DMS79 treated with DMSO at 0.1 percent for 48 hours (cell line): ENCODE measurements at regions not wholly inside any gene's neighbourhood (a gene's known extent, or its start where the extent isn't known, plus 50 kb on each side); places are given as distances from the start of the nearest gene placed in this dataset.

ENCODE experiments used
- DNase-seq: peaks from one replicate; lab custom pipeline; 2025; lab: John Stamatoyannopoulos, UW

DNA sequence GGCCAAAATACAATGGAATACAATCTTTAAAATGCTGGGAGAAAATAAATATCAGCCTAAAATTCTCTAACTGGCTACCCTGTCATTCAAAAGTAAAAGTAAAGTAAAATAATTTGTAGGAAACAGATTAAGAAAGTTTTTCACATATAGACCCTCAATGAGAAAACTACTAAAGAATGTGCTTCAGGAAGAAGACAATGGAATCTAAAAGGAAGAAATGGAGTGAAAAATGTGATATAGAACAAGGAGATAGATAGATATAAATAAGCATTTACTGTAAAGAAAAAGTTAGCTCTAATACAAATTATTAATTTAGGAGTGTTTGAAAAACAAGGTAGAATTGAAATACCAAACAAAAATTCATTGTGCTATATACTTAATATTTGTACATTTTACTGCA, 368.6 kb upstream of the MPDZ start:
- no peak for DNase-seq

DNA sequence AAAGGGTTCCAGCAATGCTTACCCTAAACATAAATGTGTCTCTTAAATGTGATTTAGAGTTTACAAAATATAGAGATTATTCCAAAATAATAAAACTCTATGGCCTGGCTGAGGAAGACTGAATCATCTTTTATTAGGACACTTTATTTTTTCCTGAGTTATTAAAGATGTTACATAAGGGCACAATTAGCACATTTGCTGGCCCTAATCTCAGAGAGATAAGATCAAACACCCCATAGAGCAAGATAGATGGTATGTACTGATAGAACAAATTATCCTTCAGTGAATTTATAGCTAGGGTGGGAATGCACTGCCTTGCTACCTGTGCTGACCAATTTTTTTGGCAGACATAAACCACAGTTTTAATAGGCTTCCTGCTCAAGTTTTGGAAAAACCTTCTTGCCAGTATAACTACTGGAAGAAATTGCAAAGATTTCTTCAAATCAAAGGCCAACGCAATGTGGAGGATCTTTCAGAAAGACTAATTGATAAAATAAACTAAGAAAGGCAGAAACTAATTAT, 367.1 kb upstream of the MPDZ start:
- DNase-seq: no peak

DNA sequence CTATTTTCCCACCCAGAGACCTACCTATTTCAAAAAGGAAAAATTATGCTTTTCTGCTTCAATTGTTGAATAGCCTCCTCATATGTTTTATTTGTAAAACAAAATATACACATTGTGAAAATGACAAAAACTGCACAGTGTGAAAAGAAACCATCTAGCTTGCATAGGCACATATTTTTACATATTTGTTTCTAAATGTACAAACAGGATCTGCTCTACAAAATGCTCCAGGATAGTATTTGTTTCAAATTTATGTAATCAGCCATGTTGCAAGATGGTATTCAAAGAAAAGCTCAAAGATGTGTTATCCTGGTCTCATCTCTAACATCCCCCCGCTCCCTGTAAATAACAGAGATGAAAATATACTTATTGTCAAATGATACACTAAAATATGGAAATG, 366.1 kb upstream of the MPDZ start:
- DNase-seq: no peak

DNA sequence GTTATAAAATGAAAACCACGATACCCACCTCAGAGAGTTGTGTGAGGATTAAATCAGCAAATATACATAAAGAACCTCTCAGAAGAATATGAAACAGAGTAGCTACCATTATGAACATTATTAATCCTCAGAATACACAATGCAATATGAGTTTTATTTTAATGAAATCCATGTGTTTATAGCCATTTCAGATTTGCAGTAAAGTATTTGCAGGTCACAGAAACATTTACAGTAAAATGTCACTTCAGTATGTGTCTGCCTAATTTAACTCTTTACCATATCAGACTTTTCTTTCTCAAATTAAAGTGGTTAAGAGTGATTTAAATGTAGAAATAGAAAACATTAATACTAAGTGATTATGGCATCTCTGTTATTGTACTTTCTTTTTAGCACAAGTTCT, 365.2 kb upstream of the MPDZ start:
- no peak for DNase-seq

DNA sequence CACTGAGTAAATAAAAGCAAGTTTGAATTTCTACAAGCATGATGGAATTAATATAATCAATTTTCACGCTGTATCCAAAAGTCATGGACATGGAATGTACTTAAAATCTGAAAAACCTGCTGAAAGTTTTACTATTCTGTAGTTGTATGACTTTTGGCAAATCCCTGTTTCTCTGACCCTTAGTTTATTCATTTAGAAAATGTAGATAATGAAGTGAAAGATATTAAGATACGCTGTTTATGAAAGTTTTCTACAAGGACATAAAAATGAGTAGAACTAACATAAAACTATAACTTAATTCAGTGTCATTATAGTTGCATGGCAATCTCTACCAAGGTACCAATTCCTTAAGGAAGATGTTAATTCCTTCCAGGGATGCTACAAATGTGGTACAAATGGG, 363.2 kb upstream of the MPDZ start:
- DNase-seq: no peak

DNA sequence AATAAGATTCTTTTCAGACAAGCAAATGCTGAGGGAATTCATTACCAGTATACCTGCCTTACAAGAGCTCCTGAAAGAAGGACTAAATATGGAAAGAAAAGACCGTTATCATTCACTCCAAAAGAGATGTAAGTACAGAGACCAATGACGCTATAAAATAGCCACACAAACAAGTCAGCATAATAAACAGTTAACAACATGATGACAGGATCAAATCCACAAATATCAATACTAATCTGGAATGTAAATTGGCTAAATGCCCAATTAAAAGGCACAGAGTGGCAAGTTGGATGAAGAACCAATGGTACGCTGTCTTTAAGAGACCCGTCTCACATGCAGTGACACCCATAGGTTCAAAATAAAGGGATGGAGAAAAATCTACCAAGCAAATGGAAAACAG, 349.6 kb upstream of the MPDZ start:
- no peak for DNase-seq

DNA sequence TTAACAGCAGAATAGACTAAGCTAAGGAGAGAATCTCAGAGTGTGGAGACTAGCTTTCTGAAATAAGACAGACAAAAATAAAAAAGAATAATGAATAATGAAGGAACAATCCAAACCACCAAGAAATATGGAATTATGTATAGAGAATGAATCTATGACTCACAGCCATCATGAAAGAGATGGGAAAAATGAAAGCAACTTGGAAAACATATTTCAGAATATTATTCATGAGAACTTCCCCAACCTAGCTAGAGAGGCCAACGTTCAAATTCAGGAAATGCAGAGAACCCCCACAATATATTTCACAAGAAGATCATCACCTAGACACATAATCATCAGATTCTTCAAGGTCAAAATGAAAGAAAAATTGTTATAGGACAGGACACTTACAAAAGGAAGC, 349.0 kb upstream of the MPDZ start:
- no peak for DNase-seq

DNA sequence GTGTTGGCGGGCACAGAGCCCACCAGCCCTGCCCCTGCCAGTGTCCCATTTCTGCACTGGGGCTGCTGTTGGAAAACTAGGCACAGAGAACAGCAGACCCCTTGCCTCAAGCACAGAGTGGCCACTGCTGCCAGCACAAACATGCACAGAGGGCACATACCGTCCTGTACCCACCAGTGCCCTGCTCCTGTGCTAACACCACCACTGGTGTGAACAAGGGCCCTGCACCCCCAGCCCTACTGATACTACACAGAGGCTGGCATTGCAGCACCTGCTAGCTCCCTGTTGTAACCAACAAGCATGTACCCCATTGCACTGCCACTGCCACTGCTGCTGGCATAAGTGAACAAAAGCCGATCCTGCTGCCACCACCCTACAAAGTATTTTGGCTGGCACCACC, 348.0 kb upstream of the MPDZ start:
- DNase-seq: no peak

DNA sequence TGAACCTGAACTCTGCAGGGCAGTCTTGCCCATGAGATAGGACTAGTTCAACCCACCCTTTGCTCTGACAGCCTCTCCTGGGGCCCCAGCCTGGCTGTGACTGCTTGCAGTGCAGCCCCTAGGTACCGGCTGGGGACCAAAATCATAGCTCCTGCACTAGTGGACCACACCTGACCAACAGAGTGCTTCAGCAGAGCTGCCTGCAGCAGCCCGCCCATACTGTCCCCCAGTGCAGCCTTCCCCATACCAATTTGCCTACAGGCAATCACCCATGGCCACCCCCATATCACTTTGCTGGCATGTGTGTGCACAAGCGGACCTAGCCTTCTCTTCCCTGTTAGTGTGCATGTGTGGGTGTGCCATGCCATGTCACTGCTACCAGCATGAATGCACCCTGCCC, 347.6 kb upstream of the MPDZ start:
- DNase-seq: no peak

DNA sequence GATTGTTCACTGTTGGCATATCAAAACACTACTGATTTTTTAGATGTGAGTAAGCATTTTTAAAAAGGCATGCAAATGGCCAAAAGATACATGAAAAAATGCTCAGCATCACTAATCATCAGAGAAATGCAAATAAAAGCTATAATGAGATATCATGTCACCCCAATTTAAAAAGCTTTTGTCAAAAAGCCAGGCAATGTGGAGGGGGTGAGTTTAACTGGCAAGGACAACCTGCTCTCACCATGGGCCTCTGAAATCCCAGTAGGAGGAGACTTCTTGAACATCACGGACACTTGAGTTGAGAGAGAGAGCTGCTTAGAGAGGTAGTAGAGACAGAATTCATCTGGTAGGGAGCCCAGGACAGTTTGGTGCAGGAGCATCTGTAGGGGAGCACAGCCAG, 347.1 kb upstream of the MPDZ start:
- DNase-seq: no peak

DNA sequence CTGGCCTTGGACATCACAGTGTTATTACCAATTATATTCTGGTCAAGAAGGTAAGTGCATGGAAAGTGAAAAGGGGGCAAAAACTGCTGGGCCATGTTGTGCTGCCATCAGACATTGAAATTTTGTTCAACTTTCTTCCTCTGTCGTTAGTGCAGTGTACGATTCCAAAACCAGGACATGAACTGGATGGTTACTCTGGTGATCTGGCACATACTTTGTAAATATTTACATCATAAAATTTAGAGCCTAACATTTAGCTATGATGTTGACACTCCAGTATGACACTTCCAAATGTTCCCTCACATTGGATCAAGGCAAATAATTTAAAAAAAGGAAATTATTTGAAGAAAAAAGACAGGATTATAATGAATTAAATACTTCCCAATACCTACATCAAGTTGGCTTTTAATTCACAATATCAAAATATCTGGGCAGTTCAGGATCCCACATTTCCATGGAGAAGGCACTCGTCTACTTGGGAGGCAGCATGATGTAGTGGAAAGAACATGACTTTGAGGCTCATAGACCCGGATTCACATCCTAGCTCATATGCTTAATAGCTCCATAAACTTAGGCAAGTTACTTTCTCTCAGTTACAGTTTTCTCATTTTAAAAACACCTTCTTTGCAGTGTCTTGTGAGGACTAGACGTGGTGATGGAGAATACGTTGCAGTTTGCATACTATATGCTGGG, 342.5 kb upstream of the MPDZ start:
- no peak for DNase-seq

DNA sequence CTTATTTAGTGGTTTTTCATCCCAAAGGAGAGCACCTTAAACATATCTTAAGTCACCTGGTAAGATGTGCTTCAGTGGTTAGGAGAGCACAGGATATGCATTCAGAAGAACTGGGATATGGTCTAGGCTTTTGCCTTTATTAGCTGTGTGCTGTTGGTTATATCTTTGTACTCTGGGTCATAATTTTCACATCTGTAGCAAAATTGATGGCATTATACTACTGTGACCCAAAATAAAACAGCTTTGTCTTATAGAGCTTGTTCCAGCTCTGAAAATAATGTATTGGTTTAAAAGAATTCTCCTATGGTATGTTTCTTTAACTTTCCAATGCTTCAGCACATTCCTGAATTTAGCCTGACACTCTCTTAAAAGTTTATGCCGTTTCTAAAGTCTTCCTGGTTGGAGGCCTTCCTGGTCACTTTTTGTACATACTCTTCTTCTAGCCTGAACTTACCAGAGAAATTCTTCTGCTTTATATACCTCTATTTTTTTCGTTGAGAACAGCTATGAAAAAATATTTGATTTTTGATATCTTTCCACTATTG, 337.1 kb upstream of the MPDZ start:
- DNase-seq: no peak

DNA sequence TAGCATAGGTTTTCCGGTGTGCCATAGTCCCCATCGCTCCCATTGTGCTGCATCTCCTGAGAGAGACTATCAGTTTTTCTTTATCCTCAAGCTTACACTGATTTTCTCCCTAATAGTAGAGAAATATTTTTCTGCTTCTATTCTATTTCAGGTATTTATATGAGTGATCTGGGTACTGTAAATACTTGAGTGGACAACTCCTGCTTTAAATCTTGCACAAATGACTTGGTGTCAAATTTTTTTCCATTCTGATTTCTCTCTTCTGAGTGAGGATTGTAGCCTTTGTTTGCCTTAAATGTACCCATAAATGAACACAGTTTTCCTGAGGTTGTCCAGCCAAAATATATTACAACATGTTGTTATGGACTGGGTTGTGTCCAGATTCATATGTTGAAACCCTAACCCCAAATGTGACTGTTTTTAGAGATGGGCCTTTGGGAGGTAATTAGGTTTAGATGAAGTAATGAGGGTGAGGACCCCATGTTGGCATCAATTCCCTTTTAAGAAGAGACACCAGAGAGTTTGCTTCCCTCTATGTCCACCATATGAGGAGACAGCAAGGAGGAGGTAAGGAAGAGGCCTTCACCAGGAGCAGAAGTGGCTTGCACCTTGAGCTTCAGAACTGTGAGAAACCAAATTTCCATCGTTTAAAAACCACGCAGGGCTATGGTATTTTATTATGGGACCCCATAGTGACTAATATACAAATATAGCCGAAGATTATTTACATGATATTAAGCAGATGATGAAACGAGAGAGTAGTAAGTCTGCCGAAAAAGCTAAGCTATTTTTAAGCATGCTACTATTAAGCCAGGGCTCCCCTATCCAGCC, 336.4 kb upstream of the MPDZ start:
- DNase-seq: no peak

DNA sequence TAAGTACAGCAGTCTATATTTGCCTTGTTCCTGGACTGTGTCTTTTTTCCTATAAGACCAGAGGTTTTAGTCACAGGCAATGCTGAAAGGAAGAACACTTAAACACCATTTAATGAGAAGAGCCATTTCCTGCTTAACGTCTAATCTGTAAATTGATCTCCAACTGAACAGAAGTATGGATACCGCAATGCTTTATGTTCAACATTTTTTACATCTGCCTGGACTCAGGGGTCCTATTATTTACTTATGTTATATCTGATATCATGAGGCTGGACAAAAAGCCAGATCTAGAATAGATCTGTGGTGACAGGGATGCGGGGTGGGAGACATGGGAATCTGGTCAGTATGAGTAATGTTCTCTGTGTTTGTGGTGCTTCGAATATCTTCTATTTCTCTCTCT, 334.6 kb upstream of the MPDZ start:
- DNase-seq: no peak

DNA sequence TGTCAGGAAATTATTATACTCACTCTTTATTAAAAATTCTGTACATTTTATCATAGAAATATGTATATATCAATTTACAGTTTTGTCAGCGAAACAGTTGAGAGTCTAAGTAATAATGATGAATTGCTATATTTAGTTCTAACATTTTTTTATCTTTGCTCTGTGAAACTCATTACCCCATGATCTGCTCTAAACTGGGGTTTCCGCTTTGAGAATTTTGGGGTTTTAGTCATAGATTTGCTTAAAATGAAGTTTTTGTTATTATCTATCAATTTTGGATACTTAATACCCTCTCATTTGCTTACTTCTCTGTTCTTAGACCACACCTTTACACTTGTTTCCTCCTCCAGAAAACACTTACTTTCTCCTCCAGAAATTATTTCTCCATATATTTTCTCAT, 333.8 kb upstream of the MPDZ start:
- no peak for DNase-seq

DNA sequence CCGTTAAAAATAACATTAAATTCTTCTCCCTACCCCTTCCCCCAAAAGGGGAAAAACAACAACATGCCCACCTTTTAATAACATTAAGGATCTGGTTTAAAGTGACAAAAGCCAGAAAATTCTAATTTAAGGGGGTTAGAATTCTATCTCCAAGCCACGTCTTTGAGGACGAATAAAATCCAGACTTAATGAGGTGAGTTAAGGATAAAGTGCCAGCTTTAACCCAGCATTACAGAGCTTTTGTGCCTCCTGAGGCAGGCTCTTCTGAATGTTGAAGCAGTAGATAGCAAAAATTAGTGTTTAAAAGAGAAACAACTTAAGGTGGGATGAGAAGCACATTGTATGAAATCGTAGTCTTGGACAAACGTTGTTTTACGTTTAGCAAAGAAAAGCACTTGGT, 329.0 kb upstream of the MPDZ start:
- no peak for DNase-seq

DNA sequence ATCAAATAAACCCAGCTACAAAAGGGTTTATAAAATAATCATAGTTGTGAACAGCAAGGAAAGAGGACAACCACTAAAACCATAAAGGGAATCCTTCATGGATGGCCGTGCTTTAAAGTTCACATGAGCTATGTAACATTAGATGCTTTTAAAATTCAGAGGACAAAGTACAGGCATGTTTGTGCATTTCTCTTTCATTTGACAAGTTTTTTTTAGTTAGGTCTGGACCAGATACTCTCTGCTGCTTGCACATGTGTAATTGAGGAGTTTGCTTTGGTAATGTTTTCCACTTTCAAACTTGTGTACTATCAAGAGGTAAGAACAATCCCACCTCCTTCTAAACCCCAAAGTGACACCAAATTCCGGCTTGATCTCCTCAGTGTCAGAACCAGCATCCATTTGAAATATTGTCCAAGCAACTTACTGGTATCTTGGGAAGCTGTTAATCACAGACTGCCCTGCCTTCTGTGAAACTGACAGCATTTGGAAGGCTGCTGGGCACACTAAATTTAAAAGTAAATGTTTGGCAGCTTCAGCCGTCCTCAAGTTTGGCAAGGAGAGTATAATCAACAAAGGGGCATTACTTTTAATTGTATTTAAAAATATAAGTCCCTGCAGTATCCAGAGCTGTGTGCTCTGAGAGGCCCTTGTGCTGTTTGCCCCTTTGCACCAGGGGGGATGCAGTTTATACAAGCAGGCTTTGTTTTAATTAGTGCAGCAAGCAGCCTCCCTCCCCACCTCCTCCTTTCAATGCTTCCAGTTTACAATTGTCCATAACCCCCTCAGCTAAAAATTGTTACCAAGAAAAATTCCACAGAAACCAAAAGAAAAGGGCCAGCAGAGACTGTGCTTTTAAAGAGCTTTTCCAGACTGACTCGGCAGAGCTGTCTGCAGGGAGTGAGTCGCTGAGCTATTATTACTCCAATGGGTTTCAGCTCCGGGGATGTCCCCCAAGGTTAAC, 328.3 kb upstream of the MPDZ start:
- DNase-seq: peak; percentile 22

DNA sequence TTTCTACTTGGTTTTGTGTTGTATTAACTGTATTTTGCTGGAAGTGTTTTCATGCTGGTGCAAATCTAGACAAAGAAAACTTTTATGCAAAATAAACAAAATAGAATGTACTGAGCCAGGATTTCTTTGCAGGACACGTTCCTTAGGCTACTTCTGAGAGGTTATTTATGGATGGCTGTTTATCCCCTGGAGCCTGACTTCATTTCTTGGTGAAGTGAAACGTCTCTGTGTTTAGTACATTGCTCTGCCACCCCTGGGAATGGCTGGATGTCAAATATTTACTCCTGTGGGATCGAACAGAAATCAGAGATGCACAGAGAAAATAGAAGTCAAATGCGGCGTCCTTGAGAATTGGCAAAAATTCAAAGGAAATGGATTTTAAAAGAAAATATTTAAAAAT, 327.1 kb upstream of the MPDZ start:
- DNase-seq: no peak

DNA sequence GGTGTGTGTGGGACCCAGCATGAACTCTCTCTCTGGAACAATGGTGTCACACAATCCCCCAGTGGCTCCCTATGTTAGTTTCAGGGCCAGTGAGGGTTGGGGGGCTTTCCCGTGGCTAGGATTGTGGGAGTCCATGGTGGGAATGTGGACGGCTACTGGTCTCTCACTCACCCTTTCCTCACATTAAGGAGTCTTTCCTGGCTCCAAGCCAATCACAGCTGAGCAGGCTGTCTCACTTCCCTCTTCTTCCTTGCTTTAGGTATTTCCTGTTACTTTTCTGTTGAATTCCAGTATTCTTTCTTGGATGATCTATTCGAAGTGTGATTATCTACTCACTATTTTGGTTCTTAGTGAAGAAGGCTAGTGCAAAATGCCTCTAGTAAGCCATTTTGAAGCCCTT, 324.4 kb upstream of the MPDZ start:
- no peak for DNase-seq

DNA sequence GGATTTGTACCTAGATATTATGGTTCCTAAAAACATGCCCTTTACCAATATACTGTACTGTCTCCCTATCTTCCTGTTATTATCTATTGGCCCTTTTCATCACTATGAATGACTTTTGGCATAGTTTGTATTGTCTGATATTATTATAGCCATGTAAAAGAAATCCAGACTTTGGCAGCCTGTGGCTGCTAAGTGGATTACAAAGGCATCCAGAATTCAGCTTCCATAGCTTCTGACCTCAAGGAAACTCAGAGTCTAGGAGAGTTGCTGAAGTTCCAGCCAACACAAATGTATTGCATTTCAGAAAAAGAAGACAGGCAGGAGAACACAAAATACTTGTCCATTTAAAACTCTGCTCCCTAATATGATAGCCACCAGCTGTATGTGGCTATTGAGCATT, 319.2 kb upstream of the MPDZ start:
- DNase-seq: no peak

DNA sequence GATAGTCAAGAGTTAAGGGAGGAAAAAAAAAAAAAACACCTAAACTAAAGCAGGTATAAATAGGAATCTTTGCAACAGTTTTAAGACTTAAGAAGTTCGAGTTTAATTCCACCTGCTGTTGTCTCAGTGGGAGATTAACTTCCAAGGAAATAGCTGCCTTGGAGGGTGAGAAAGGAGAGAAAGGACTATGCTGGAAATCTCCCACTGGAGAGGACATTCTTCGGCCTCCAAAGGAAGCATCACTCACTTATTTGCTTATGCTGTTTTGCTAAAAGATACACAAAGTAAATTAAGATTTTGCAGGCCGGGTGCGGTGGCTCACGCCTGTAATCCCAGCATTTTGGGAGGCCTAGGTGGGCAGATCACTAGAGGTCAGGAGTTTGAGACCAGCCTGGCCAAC, 317.9 kb upstream of the MPDZ start:
- no peak for DNase-seq

DNA sequence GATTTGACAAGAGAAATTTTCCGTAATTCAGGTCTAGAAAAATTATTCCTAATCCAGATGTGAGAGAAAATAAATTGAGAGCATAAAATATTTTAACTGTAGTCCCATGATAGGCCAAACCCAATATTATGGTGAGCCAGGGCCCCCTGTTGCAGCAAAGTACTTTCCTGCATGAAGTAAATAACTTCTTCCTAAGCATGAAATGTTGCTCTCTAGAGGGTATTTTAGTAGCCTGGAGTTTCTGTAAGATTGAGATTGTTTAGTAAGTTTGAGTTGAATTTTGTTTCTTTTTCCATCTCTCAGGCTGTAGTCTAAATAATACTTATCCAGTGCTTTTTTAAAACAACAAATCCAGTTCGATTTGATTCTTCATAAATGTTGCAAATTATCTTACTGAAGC, 317.5 kb upstream of the MPDZ start:
- DNase-seq: no peak
